HG02798 (cell line): ENCODE measurements at regions not wholly inside any gene's neighbourhood (a gene's known extent, or its start where the extent isn't known, plus 50 kb on each side); places are given as distances from the start of the nearest gene placed in this dataset.

Experiments
- ATAC-seq: cut with Tn5 transposase; IDR thresholded peaks from one replicate; pipeline ENCODE4 v1.9.1; 2021; ENCODE audit warnings: mild to moderate bottlenecking; ENCODE audit not compliant: unreplicated experiment, poor library complexity

DNA sequence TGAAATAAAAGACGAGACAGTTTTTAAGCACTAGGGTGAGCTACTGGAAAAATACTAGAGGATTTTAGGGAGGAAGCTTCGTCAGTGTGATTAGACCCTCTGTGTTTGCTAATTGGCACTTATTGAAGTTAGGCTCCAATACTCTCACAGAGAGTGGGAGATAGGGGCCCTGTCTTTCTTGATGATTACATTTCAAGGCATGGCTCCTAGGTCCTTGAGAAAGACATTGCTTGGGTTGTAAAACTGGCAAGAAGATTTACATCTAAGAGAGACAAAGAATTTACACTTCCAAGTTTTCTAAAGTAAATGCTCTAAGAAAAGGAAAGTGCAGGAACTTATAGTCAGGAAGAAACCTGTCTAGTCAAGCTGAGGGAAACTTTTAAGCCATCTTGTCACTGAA is 183.2 kb downstream of the C12orf50 start:
- no peak for ATAC-seq

GRCh38 chr12:87841935-87842334 is 187.3 kb downstream of the C12orf50 start:
- no peak for ATAC-seq

- no peak for ATAC-seq
Observed at GRCh38 chr12:87836190-87836589, 193.0 kb downstream of the C12orf50 start.

DNA sequence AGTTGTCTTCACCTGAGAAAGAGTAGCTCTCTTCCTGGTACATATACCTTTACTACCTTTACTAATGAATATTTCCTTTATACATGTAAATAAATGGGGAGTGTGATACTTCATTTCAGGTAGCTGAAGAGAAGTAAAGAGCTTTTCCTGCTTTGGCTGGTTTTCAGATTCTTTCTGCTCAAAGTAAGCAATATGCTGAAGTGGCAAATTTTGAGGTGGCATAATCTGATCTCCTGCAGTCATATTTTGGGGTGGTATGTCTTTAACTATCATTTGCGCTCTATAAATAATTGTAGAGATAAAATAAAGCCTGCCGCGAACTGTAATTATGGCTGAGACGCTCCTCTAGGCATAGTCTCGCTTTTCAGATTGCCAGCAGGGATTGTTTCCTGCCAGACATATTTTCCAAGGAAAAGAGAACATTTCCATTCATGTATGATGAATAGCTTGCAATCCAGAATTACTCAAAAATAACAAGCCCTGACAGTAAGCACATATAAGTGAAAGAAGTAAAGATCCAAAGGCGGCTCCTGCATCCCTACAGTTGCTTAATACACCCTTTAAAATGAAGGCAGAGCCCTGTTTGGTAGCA is 200.7 kb downstream of the C12orf50 start:
- no peak for ATAC-seq

DNA sequence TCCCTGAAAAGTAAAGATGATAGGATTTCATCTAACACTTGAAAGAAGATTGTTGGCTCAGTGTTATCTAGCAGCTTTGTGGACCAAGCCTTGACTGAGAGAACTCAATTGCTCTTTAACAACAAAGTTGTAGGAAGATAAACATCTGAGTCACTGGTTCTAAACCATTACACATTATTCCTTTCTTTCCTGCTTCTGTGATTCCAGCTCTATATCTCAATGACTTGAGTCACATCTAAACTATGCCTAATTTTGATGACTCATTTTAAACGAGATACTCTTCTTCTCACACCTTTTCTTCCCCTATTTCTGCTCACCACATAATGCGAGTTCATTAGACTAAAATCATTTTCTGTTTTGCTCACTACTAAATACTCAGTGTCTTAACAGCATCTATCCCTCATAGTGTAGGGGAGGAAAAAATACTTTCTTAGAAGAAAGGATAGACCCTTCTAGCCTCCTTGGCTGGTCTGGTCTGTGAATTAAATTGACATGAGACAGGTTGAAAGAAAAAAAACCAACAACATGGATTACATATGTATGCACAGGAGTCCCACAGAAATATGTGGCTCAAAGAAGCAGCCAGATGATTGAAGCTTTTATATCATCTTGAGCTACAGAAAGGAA is 201.4 kb downstream of the C12orf50 start:
- no peak for ATAC-seq

DNA sequence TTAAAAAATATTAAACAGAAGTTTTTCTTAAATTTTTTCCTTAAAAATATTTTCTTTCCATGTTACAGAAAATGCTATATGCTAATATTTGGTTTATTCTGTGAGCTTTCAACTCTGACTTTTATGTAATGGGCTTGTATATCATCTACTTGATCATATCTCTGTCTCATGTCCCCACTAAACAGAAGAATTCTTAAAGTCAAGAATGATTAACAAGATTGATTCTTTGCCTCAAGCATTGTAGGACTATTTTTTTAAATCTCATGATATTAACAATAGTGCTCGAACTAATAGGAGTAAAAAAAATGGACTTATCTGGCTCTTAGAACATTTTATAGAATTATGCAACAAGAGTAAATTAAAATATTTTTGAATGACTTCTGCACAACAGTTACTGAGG is 206.3 kb downstream of the C12orf50 start:
- no peak for ATAC-seq

DNA sequence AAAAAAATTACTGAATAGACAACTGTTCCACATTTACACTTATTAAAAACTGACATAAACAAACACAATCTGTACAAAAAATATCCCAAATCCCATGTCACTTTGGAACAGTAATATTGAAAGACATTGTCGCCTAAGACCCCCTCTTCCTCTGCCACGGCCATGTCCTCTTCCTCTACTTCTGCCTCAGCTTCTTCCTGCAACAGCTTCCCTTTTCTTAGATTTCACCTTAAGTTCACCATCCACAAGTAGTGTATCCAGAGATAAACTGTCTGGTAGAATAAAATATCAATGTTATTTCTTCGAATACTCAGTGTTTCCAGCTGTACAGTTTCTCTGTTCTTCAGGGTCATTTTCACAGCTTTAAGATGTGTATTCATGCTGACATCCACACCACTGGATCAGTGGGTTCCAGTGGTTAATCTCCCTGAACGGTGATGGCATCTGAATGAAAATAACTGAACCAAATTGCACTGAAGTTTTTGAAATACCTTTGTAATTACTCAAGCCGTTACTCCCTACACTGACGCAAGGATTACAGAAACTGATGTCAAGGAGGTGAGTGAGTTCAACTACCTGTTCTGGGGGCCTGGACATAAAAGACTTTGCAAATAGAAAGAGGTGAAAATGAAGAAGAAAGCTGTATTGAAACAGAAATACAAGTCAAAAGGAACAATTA is 208.5 kb downstream of the C12orf50 start:
- ATAC-seq: no peak

GRCh38 chr12:87818441-87818840 is 210.8 kb downstream of the C12orf50 start:
- ATAC-seq: no peak

DNA sequence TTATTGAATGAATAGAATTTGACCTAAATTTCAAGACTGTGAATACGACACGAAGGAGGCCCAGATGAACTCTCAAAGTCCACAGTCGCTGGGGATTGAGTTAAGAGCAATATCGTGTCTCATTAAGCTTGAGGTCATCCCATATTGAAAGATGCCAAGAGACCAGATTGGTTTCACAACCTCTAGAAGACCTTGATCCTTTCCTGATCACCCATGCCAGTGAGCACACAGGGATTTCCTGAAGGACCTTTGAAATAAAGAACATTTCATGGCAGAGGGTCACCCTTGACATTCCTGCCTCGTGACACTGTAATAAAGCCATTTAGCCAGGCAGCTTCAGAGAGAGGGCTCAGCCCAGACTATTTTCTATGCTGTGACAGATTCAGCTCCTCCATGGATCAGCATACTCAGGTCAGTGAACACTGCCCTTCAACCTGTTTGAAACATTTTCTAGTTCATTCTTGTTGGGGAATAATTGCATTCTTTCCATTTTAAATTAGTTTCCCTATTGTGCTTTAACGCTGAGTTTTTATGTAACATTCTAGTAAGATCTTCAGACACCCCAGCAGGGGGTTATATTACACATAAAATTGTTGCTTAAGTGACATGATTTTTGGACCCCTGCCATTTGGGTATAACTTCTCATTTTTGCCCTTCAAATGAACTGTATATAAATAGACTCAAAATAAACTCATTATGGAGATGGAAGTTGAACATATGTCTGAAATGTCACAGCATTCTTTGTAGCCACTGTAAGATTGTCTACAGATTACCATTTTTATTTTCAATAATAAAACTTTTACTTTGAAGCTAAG is 213.2 kb downstream of the C12orf50 start:
- ATAC-seq: no peak

- ATAC-seq: no peak
Observed at GRCh38 chr12:87814625-87815024, 214.6 kb downstream of the C12orf50 start.

DNA sequence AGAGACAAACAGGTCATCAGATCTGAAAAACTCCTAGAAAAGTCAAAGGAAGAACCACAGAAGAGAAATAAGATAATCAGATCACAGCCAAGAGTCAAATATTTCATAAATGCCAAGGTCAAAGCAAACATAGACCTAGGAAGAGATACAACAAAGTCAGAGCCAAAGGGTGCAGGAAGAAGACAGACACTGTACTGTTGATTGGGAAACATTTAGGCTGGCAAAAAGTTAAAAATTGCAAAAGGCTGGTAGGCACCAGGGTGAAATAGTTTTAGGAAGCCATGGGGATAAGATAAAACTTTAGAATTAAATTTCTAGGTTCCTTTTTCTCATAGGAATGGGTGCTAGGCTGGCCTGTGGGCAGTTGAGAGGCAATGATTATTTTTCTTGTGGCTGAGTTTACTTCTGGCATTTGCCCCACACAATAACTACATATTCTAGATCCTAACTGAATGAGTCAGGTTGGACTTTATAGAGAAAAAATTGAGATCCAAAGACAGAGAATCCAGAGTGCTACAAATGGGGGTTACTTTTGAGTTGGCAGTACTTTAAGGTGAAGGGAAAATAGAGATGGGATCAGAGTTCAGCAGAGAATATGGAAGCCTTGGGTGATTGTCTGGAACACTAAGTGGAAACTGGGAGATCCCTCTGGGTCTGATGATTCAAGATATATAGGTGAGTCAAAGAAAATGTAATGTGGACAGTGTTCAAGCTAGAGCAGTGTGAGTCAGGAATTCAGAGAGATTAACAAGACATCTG is 215.5 kb downstream of the C12orf50 start:
- ATAC-seq: no peak

- ATAC-seq: no peak
Observed at GRCh38 chr12:87812681-87813080, 216.5 kb downstream of the C12orf50 start.

DNA sequence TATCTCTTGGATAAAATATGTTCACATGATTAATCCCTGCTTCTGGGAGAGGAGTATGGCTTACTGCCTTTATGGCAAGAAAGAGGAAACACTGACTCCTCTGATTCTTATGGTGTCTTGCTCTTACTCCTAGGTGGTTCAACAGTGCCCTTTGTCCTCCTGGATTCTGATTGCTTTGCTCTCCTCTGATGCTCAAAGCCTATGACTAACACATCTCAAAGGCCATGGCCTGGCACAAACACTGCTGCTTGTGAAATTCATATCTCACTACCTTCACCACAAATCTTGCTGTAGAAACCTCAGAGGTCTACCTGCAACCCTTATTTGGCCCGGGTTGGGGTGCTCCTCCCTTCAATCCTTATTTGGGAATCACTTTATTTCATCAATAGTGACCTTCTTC is 217.2 kb downstream of the C12orf50 start:
- ATAC-seq: no peak

DNA sequence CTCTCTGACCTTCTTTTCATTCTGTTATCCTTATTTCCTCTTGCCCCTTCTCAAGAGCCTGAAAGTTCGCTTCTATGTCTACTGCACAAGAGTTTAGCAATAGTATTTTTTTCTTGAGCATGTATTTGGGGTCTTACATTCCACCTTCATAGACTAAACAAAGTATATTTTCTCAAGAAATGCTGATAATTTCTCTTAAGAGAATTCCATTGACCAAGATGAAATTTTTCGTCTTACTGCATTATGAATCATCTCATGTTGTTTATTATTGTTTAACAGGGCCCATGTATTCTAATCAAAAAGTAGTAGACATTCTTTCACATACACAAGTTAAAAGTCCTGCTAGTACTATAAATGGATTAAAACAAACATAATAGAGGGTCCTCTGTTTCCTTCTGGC is 219.3 kb downstream of the C12orf50 start:
- no peak for ATAC-seq

GRCh38 chr12:87807086-87807485 is 222.1 kb downstream of the C12orf50 start:
- no peak for ATAC-seq

- ATAC-seq: no peak
Observed at GRCh38 chr12:87806310-87806709, 222.9 kb downstream of the C12orf50 start.

DNA sequence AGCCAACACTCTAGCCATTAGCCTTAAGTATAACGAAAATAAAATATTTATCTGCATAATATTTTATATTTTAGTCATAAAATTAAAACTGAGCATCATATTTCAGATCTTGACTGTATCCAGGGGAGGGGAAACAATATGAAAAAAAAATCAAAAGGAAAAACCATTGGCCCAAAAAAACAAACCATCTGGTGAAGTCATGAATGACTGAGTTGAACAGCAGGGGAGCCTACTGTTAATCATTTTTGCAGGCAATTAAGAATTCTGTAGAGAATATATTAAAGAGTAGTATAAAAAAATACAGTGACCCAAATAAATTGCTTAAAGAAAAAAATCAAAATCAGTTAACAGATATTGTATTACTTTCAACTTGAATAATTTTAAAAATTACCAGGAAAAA is 224.8 kb downstream of the C12orf50 start:
- ATAC-seq: no peak

- ATAC-seq: no peak
Observed at GRCh38 chr12:87802721-87803011, 226.5 kb downstream of the C12orf50 start.

DNA sequence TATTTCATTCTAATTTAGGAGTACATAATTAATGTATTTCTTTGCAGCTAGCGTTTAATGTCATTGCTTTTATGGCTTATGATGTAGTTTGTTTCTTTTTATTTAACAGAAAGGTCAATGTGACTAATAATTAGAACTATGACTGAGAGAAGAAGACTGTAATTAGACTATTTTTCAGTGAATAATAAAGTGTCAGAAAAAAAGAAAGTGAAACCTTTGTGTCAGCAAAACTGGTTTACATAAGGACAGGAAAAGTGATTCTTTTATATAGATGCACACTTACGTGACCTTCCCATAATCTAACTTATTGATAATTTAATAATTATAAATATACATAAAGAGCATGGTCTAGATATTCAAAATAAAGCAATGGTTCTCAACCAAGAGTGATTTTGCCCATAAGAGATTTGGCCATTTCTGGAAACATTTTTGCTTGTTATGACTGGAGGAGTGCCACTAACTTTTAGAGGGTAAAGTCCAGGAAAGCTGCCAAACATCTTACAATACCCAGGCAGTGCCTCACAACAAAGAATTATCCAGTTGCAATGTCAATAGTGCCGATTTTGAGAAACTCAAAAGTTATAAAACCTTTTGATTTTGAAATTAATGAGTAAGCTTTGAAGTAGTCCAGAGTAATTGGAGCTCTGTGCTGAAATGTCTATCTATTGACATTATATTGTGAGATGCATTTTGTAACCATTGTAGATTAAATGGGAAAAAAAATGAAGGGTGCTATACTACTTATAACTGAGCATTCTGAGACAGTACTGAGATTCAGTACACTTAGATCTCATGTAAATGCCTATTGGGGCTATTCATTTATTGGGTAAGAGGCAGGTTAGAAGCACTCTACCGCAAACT is 227.1 kb downstream of the C12orf50 start:
- ATAC-seq: peak; percentile 43
